A172 (cell line): ENCODE measurements at regions not wholly inside any gene's neighbourhood (a gene's known extent, or its start where the extent isn't known, plus 50 kb on each side); places are given as distances from the start of the nearest gene placed in this dataset.
"Not testable (repeated sequence)": the region's sequence is repeated elsewhere in the genome, so short reads cannot be mapped to it uniquely, and the experiment has no call there.

ENCODE experiments used
- DNase-seq: peaks from one replicate; pipeline ENCODE4 v3.0.0-alpha.2; 2015; ENCODE audit warnings: low spot score

GRCh38 chr16:35170061-35170460 lies 1710.6 kb downstream of the TP53TG3F start:
- DNase-seq, result not testable (repeated sequence)

GRCh38 chr16:35170610-35171009 lies 1711.2 kb downstream of the TP53TG3F start:
- no peak for DNase-seq

GRCh38 chr16:35171106-35171505 lies 1711.7 kb downstream of the TP53TG3F start:
- DNase-seq, result no peak

- no peak for DNase-seq
These were observed 1713.9 kb downstream of the TP53TG3F start for GRCh38 chr16:35173295-35173694.

- DNase-seq, result no peak
These were observed 1714.6 kb downstream of the TP53TG3F start for GRCh38 chr16:35174016-35174415.

GRCh38 chr16:35176449-35176848 lies 1717.0 kb downstream of the TP53TG3F start:
- no peak for DNase-seq

GRCh38 chr16:35177851-35178250 lies 1718.4 kb downstream of the TP53TG3F start:
- no peak for DNase-seq

- DNase-seq, result no peak
These were observed 1721.6 kb downstream of the TP53TG3F start for GRCh38 chr16:35180970-35181369.

GRCh38 chr16:35181422-35182030 lies 1722.1 kb downstream of the TP53TG3F start:
- DNase-seq, result no peak

GRCh38 chr16:35182043-35182677 lies 1722.7 kb downstream of the TP53TG3F start:
- DNase-seq, result no peak

- DNase-seq, result no peak
These were observed 1723.6 kb downstream of the TP53TG3F start for GRCh38 chr16:35182943-35183550.

GRCh38 chr16:35184356-35184870 lies 1725.0 kb downstream of the TP53TG3F start:
- DNase-seq, result no peak

- no peak for DNase-seq
These were observed 1726.1 kb downstream of the TP53TG3F start for GRCh38 chr16:35185366-35186044.

- no peak for DNase-seq
These were observed 1726.8 kb downstream of the TP53TG3F start for GRCh38 chr16:35186045-35186759.

GRCh38 chr16:35187665-35188225 lies 1728.3 kb downstream of the TP53TG3F start:
- no peak for DNase-seq

- no peak for DNase-seq
These were observed 1729.1 kb downstream of the TP53TG3F start for GRCh38 chr16:35188288-35189155.

- DNase-seq, result no peak
These were observed 1733.6 kb downstream of the TP53TG3F start for GRCh38 chr16:35192993-35193392.

GRCh38 chr16:35193956-35194355 lies 1734.5 kb downstream of the TP53TG3F start:
- DNase-seq, result no peak

- no peak for DNase-seq
These were observed 1735.3 kb downstream of the TP53TG3F start for GRCh38 chr16:35194681-35195080.

GRCh38 chr16:35195173-35195863 lies 1735.9 kb downstream of the TP53TG3F start:
- no peak for DNase-seq
